H9 (cell line): ENCODE measurements at regions not wholly inside any gene's neighbourhood (a gene's known extent, or its start where the extent isn't known, plus 50 kb on each side); places are given as distances from the start of the nearest gene placed in this dataset.

Experiments
- DNase-seq: peaks from one replicate; pipeline ENCODE4 v3.0.0-alpha.2; 2017
- H2AFZ ChIP-seq: one replicate; pipeline ENCODE4 v1.6.1; 2013; ENCODE audit warnings: mild to moderate bottlenecking, low read length, control low read depth, moderate library complexity
- H2AK5ac ChIP-seq: 2 replicates; pipeline ENCODE4 v1.6.1; 2013; ENCODE audit warnings: low read length, control low read depth, mixed read lengths; ENCODE audit not compliant: insufficient read length
- H2BK120ac ChIP-seq: one replicate; pipeline ENCODE4 v1.6.1; 2013; ENCODE audit warnings: low read depth, mild to moderate bottlenecking, low read length, control low read depth, inconsistent platforms; ENCODE audit not compliant: poor library complexity, severe bottlenecking
- H2BK12ac ChIP-seq: 2 replicates; pipeline ENCODE4 v1.6.1; 2013; ENCODE audit warnings: low read length, control low read depth, mixed read lengths, low read depth; ENCODE audit not compliant: insufficient read length
- H2BK15ac ChIP-seq: 2 replicates; pipeline ENCODE4 v1.6.1; 2013; ENCODE audit warnings: low read depth, low read length, control low read depth
- H2BK20ac ChIP-seq: one replicate; pipeline ENCODE4 v1.6.1; 2013; ENCODE audit warnings: low read depth, mild to moderate bottlenecking, low read length, control low read depth, inconsistent platforms; ENCODE audit not compliant: poor library complexity, severe bottlenecking
- H2BK5ac ChIP-seq: 2 replicates; pipeline ENCODE4 v1.6.1; 2013; ENCODE audit warnings: low read length, control low read depth, mixed read lengths; ENCODE audit not compliant: insufficient read length
- H3K14ac ChIP-seq: 2 replicates; pipeline ENCODE4 v1.6.1; 2013; ENCODE audit warnings: low read length, control low read depth; ENCODE audit not compliant: insufficient read depth
- H3K18ac ChIP-seq: 2 replicates; pipeline ENCODE4 v1.6.1; 2013; ENCODE audit warnings: low read depth, mild to moderate bottlenecking, mixed read lengths, low read length, control low read depth; ENCODE audit not compliant: insufficient read length
- H3K23ac ChIP-seq: 2 replicates; pipeline ENCODE4 v1.6.1; 2013; ENCODE audit warnings: low read length, control low read depth, mixed read lengths, low read depth; ENCODE audit not compliant: insufficient read length
- H3K23me2 ChIP-seq: 2 replicates; pipeline ENCODE4 v1.6.1; 2013; ENCODE audit warnings: low read depth, mild to moderate bottlenecking, mixed read lengths, low read length, control low read depth; ENCODE audit not compliant: insufficient read length, poor library complexity, severe bottlenecking
- H3K27ac ChIP-seq: 2 replicates; pipeline ENCODE4 v1.5.1; 2013; ENCODE audit warnings: low read length, control low read depth, mixed read lengths, low read depth; ENCODE audit not compliant: insufficient read length
- H3K27me3 ChIP-seq: 2 replicates; pipeline ENCODE4 v1.6.1; 2013; ENCODE audit warnings: low read length, control low read depth, inconsistent platforms; ENCODE audit not compliant: insufficient read depth
- H3K4ac ChIP-seq: 2 replicates; pipeline ENCODE4 v1.6.1; 2013; ENCODE audit warnings: low read depth, mild to moderate bottlenecking, control low read depth, inconsistent platforms, low read length, moderate library complexity
- H3K4me1 ChIP-seq: 2 replicates; pipeline ENCODE4 v1.6.1; 2013; ENCODE audit warnings: low read length, control low read depth, inconsistent platforms; ENCODE audit not compliant: insufficient read depth
- H3K4me2 ChIP-seq: 2 replicates; pipeline ENCODE4 v1.6.1; 2013; ENCODE audit warnings: low read length, control low read depth, mixed read lengths; ENCODE audit not compliant: insufficient read length, insufficient read depth
- H3K56ac ChIP-seq: 2 replicates; pipeline ENCODE4 v1.6.1; 2013; ENCODE audit warnings: low read depth, mild to moderate bottlenecking, mixed read lengths, low read length, control low read depth; ENCODE audit not compliant: insufficient read length
- H3K79me1 ChIP-seq: 2 replicates; pipeline ENCODE4 v1.6.1; 2013; ENCODE audit warnings: low read depth, mild to moderate bottlenecking, moderate library complexity, low read length, control low read depth, inconsistent platforms; ENCODE audit not compliant: insufficient read depth, poor library complexity, severe bottlenecking
- H3K79me2 ChIP-seq: 2 replicates; pipeline ENCODE4 v1.6.1; 2013; ENCODE audit warnings: low read length, control low read depth, inconsistent platforms; ENCODE audit not compliant: insufficient read depth
- H3K9ac ChIP-seq: 2 replicates; pipeline ENCODE4 v1.6.1; 2013; ENCODE audit warnings: low read length, control low read depth, mixed read lengths; ENCODE audit not compliant: insufficient read length; ENCODE audit errors: extremely low read depth
- H3K9me3 ChIP-seq: one replicate; pipeline ENCODE4 v1.6.1; 2013; ENCODE audit warnings: low read depth, low read length, inconsistent platforms; ENCODE audit not compliant: control insufficient read depth
- H3T11ph ChIP-seq: one replicate; pipeline ENCODE4 v1.6.1; 2013; ENCODE audit warnings: mild to moderate bottlenecking, low read length, control low read depth, inconsistent platforms
- H4K20me1 ChIP-seq: one replicate; pipeline ENCODE4 v1.6.1; 2013; ENCODE audit not compliant: control insufficient read depth, insufficient read length, insufficient read depth
- H4K5ac ChIP-seq: 2 replicates; pipeline ENCODE4 v1.6.1; 2013; ENCODE audit warnings: low read depth, mild to moderate bottlenecking, mixed read lengths, low read length, control low read depth; ENCODE audit not compliant: insufficient read length
- H4K8ac ChIP-seq: replicated peaks from 2 replicates; pipeline ENCODE4 v1.6.1; 2013; ENCODE audit warnings: low read length, control low read depth, mixed read lengths, low read depth; ENCODE audit not compliant: insufficient read length
- H4K91ac ChIP-seq: 2 replicates; pipeline ENCODE4 v1.6.1; 2013; ENCODE audit warnings: low read depth, mild to moderate bottlenecking, moderate library complexity, mixed read lengths, low read length, control low read depth; ENCODE audit not compliant: insufficient read length
- H3K27ac Mint-ChIP-seq, 3 experiments: 2 replicates in 2 of 3; 3 replicates in 1 of 3; pipeline ENCODE4 v1.8.0; 2020 to 2021; ENCODE audit warnings: mixed read lengths in 3 of 3, mild to moderate bottlenecking in 1 of 3, moderate library complexity in 1 of 3
- H3K27me3 Mint-ChIP-seq: 2 replicates; pipeline ENCODE4 v1.8.0; 2021; ENCODE audit warnings: low read depth, mild to moderate bottlenecking, moderate library complexity, mixed read lengths
- H3K36me3 Mint-ChIP-seq, 3 experiments: 2 replicates in 2 of 3; 3 replicates in 1 of 3; pipeline ENCODE4 v1.8.0; 2020 to 2021; ENCODE audit warnings: low read depth in 3 of 3, mixed read lengths in 3 of 3; ENCODE audit not compliant: insufficient read depth in 1 of 3
- H3K4me1 Mint-ChIP-seq, 2 experiments: 2 replicates each; pipeline ENCODE4 v1.8.0; 2020; ENCODE audit warnings: mixed read lengths in 2 of 2
- H3K4me3 Mint-ChIP-seq, 2 experiments: 2 replicates in 1 of 2; 3 replicates in 1 of 2; pipeline ENCODE4 v1.8.0; 2020 to 2021; ENCODE audit warnings: mild to moderate bottlenecking in 2 of 2, mixed read lengths in 2 of 2, moderate library complexity in 1 of 2
- H3K9me3 Mint-ChIP-seq, 2 experiments: 2 replicates in 1 of 2; 3 replicates in 1 of 2; pipeline ENCODE4 v1.8.0; 2020; ENCODE audit warnings: mild to moderate bottlenecking in 2 of 2, mixed read lengths in 2 of 2, moderate library complexity in 1 of 2
- CTCF ChIP-seq: fragments of 200-600 bp; sonication (generic); conservative IDR thresholded peaks from 3 replicates; pipeline ENCODE4 v1.8.0; 2021; ENCODE audit warnings: antibody characterized with exemption, mild to moderate bottlenecking
- WGBS: extraction: QIAGEN DNeasy Blood & Tissue Kit; methylation state at CpG from one replicate; pipeline ENCODE4 v1.1.7; 2013; ENCODE audit warnings: missing lambda C conversion rate, low lambda C conversion rate, mixed read lengths; ENCODE audit not compliant: insufficient read length; ENCODE audit errors: extremely low coverage; 5-methylcytosine and 5-hydroxymethylcytosine counted together

DNA sequence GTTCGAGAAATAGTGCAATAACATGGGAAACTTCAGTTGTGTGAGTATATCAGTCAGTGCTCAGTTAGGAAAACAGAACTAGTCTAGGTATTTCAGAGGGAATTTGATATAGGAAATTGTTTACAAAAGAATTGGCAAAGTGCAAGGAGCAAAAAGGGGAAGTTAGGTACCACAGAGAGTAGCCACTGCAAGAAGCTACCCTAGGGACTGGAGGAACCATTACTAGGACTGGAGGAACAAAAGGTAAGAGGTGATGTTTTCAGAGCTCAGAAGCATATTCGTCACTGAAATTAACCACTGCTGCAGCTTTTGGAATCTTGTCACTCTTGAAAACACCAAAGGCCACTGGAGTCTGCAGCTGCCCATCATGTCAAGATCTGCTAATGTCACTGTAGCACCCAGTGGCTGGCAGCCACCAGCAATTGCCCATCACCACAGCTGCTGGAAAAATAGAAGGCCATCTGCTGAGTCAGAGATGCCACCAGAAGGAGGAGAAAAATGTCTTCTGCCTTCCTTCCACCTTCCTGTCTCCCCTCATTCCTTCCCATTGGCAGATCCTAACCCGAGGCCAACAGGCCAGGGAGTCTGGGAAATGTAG lies 160.6 kb upstream of the RPS6KA3 start:
- Histone ChIP-seq H3K23ac (no peak overlapping the region), H3K18ac (no peak overlapping the region), H3K4me1 (no peaks in the 10 kb centered on the region), H3K27me3 (no peaks in the 10 kb centered on the region), H2AFZ (no peak overlapping the region), H3K4me2 (no peak overlapping the region), H4K5ac (no peak overlapping the region), H3K23me2 (no peaks in the 10 kb centered on the region), H3K27ac (no peak overlapping the region), H4K8ac (no peak overlapping the region), H4K20me1 (no peaks in the 10 kb centered on the region), H2BK20ac (no peak overlapping the region), H2BK120ac (no peak overlapping the region), H2AK5ac (no peak overlapping the region), H3K56ac (no peak overlapping the region), H2BK15ac (no peak overlapping the region), H3K79me2 (no peaks in the 10 kb centered on the region), H4K91ac (no peak overlapping the region), H2BK12ac (no peak overlapping the region), H2BK5ac (no peak overlapping the region), H3K79me1 (no peaks in the 10 kb centered on the region), H3K14ac (no peak overlapping the region), H3K4ac (no peak overlapping the region), H3T11ph (no peak overlapping the region), H3K9me3 (peaks cover 48% of the 10 kb centered on the region), H3K9ac (no peak overlapping the region)
- no peaks in the 10 kb centered on the region; the same call in 1 of the 2 replicates for H3K27me3 Mint-ChIP-seq
- no peak overlapping the region for H3K4me3 Mint-ChIP-seq
- H3K36me3 Mint-ChIP-seq: peaks cover 0 to 5% (median 0%) of the 10 kb centered on the region in 3 experiments; a peak in 2 of 7 replicates
- H3K9me3 Mint-ChIP-seq: peaks cover 53 to 64% of the 10 kb centered on the region in 2 experiments
- no CpG with 5 or more reads among the region's 3 CpGs for WGBS
- TF ChIP-seq CTCF: no peak
- DNase-seq: no peak
- no peak overlapping the region for H3K27ac Mint-ChIP-seq
- H3K4me1 Mint-ChIP-seq: no peaks in the 10 kb centered on the region
